ENCODE measurements at regions not wholly inside any gene's neighbourhood (a gene's known extent, or its start where the extent isn't known, plus 50 kb on each side); places are given as distances from the start of the nearest gene placed in this dataset.

DNA sequence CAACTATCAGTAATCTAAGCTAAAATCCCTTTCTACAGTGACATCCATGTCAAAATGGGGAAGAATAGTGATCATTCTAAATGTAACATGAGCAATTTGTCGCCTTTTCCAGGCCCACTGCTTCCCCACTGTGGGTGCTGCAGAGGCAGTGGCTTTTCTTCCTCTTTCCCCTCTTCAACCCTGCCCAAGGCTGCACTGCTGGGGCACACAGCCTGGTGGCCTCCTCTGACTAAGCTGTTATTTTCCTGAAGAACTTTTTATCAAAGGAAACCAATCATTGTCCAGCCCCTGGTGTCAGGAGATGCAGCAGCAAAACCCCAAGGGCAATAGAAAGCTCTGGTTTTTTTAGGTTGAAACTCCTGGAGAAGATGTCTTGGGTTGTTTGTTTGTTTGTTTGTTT is 117.6 kb upstream of the KLF7 start:
- ATAC-seq (replicated peaks): peak; percentile 15
- Mint-ChIP-seq H3K9me3 (no peaks in the 10 kb centered on the region), H3K27me3 (no peaks in the 10 kb centered on the region), H3K27ac (peak overlapping the region; percentile 42), H3K4me1 (peaks cover 24% of the 10 kb centered on the region), H3K36me3 (ENCODE audit: low read depth) (peaks cover 5% of the 10 kb centered on the region), H3K4me3 (peak overlapping the region; percentile 52)

DNA sequence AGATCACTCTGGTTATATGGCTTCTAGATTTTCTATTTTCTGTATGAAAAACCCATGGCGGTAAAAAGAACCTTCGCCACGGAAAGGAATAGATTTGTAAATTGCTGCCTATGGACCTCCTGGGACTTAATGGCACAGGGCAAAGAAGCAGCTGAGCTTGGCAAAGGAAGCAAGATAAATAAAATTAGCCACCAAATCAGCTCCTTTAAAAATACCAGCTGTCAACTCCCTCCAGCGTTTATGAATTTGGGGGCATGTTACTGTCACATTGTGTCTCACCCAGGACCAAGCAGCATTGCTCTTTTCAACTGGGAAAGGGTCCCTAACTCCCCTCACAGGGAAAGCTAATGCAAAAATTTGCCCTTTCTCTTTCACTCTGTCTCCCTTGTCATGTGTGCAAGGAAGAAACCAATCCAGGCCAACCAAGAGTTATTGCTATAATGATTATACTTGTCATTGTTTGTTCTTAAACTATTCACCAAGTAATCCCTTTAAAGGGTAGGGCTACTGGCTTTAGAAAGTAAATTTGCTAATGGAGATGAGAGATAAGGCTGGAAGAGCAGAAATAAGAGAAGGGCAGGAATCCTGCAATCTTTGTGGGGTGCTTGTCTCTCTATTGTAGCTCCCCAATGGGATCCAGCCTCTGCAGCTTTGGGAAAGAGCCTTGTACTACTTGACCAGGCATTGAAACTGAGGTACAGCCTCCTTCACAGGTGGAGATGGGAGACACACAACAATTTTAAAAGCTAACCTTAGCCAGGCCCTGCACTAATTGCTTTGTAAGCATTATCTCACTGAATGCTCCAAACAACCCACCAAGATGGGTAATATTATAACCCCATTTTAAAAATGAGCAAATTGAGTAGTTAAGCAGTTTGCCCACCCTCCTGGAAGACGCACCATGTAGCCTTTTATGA is 119.1 kb upstream of the KLF7 start:
- no peaks in the 10 kb centered on the region for H3K9me3 Mint-ChIP-seq
- H3K36me3 Mint-ChIP-seq (ENCODE audit: low read depth): peaks cover under 1% of the 10 kb centered on the region
- peak overlapping the region; percentile 75 for H3K27ac Mint-ChIP-seq
- H3K4me1 Mint-ChIP-seq: peaks cover 18% of the 10 kb centered on the region
- ATAC-seq (replicated peaks): no peak
- peak overlapping the region; percentile 27 for H3K4me3 Mint-ChIP-seq
- H3K27me3 Mint-ChIP-seq: no peaks in the 10 kb centered on the region

DNA sequence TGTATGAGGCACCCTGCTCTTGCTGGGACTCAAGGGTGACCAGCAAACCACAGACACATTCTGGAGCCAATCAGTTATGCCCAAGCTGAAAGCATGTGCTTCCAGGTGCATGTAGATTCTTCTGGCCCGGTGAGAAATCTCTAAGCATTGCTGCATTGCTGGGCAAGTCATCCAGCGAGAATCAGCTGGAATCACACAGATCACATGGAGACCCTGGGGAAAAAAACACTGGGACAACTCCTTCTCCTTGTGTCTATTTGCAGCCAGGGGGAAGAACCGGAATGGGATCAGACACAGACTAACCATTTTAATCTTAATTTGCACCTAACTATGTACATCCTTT is 119.7 kb upstream of the KLF7 start:
- Mint-ChIP-seq H3K9me3 (no peaks in the 10 kb centered on the region), H3K4me3 (peak overlapping the region; percentile 27), H3K27me3 (no peaks in the 10 kb centered on the region), H3K36me3 (ENCODE audit: low read depth) (no peaks in the 10 kb centered on the region), H3K27ac (peak overlapping the region; percentile 75), H3K4me1 (peaks cover 16% of the 10 kb centered on the region)
- ATAC-seq (replicated peaks): no peak

DNA sequence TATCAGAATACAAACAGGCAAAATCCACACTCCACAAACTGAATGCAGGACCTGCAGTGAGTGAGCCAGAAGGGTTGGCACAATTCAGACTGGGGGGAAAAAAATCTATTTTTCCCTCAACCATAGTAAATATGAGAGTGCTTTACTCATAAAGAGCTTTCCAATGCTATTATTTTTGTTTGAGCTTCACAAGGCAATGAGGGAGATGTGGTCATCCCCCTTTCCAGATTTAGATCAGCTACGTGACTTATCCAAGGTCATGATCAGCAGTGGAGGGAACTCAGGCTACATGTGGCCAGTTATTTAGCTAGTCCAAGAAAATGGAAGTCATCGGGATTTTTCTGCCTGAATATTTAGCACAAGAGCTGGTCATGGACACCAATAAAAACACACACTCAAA is 120.4 kb upstream of the KLF7 start:
- Mint-ChIP-seq H3K27me3 (no peaks in the 10 kb centered on the region), H3K27ac (peak overlapping the region; percentile 75), H3K4me3 (peak overlapping the region; percentile 27)

DNA sequence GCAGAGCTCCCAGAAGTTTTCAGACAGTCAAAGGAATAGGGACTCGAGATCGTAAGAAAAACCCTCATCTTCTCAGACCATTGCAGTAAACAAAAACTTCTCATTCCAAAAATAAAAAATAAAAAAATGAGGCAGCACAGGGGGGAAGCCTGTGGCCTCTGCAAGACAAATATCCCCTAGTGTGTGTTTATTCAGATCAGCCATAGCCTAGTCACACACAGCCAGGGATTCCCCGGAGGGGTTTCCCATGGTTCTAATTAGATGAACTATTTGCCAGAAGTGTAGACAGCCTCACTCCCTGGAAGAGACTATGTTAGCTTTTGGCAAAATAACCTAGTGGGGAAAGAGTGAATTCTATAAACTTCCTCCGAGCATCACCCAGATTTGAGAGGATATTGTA is 122.9 kb upstream of the KLF7 start:
- peaks cover 5% of the 10 kb centered on the region for H3K9me3 Mint-ChIP-seq
- H3K4me3 Mint-ChIP-seq: peak overlapping the region; percentile 4
- no peaks in the 10 kb centered on the region for H3K36me3 Mint-ChIP-seq (ENCODE audit: low read depth)
- H3K4me1 Mint-ChIP-seq: peaks cover 39% of the 10 kb centered on the region
- H3K27ac Mint-ChIP-seq: peak overlapping the region; percentile 74
- ATAC-seq (replicated peaks): peak; percentile 67
- H3K27me3 Mint-ChIP-seq: no peaks in the 10 kb centered on the region

More for the DNA sequence above, 120.4 kb upstream of the KLF7 start:
- H3K4me1 Mint-ChIP-seq: peaks cover 21% of the 10 kb centered on the region
- ATAC-seq (replicated peaks): peak; percentile 75
- no peaks in the 10 kb centered on the region for H3K9me3 Mint-ChIP-seq
- no peaks in the 10 kb centered on the region for H3K36me3 Mint-ChIP-seq (ENCODE audit: low read depth)

DNA sequence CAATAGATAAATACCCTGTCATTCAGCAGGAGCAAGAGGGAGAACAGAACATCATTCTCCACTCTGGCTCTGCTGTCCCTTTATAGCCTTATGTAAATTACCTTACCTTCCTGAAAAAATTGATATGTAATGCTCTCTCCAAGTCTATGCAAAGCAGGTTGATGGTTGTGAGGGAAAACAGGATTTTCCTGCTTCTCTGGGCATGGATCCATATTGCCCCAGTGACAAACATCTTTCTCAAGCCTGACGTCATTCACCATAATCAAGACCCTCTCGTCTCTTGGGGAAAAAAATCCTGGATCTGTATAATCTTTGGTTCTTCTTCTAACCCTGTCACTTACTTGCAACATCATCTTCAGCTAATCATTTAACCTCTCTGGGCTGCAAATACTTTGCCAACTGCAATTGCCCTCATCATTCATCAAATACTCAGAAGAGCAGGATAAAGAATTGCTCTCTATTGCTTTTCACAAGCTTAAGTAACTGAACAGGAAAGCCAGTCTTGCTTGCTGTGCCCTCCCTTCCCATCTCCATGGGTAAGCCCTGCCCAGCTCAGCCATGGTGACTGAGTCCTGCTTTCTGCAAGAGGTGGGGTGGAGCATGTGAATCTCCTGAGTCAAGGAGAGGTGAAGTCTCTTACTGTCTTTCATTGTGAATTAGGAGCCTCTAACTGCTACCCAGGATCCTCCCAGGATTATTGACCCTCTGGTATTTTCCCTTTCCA is 123.7 kb upstream of the KLF7 start:
- Mint-ChIP-seq H3K27me3 (no peaks in the 10 kb centered on the region), H3K9me3 (peaks cover 5% of the 10 kb centered on the region), H3K4me1 (peaks cover 39% of the 10 kb centered on the region), H3K36me3 (ENCODE audit: low read depth) (no peaks in the 10 kb centered on the region), H3K27ac (peak overlapping the region; percentile 74), H3K4me3 (peak overlapping the region; percentile 4)
- ATAC-seq (replicated peaks): no peak

DNA sequence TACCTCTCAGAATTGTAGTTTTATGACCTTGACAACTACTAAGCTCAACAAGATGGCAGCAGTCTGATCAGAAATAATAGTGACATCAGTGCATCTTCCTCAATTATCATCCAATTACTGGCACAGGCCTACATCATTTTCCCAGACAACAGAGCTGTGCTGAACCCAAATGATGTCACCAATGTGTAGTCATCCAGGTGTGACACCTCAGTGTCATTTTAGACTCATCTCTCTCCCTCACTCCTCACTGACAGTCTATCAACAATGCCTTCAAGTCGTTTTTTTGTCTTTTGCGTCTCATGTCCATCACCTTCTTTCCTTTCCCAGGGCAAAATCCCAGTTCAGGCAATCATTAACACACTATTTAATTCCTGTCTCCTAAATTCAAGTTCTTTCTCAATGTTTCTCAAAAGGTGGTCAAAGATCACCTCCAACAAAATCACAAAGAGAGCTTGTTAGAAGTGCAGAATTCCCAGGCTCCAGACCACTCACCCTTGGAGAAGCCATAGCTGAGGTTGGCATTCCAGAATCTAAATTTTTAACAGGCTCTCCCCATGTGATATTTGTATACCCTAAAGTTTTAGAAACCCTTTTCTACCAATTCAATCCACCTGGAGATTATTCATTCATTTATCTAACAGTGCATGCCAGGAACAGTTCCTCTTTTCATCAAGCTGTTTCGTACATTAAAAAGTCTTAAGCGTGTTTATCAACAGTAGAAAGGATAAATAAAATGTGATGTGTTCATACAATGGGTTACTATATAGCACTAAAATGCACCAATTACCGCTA is 125.3 kb upstream of the KLF7 start:
- Mint-ChIP-seq H3K36me3 (ENCODE audit: low read depth) (no peaks in the 10 kb centered on the region), H3K4me1 (peaks cover 26% of the 10 kb centered on the region), H3K27ac (peak overlapping the region; percentile 74), H3K4me3 (no peak overlapping the region), H3K9me3 (peaks cover 5% of the 10 kb centered on the region), H3K27me3 (no peaks in the 10 kb centered on the region)
- ATAC-seq (replicated peaks): peak; percentile 59

DNA sequence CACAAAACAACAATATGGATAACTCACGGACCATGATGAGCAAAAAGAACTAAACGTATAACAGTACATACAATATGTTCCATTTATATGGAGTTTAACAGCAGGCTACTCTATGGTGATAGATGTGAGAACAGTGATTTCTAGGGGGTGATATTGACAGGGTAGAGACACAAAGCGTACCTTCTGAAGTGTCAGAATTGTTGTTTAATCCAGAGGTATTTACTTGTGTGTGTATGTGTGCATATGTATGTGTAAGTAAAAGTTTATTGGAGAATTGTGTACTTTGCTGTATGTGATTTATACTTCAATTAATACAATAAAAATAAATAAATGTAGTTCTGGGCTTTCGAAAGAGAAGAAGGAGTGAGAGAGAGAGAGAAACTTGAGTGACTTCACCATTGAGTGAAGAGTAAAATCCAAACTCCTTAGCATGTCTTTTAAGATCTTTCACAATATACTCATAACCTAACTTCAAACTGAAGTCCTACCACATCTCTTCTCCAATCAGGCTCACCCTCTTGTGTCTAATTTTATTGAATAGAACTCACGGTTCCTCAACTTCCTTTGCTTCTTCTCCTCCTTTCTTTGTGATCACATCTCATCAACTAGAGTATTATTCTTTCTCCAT is 126.0 kb upstream of the KLF7 start:
- H3K9me3 Mint-ChIP-seq: peaks cover 5% of the 10 kb centered on the region
- no peaks in the 10 kb centered on the region for H3K27me3 Mint-ChIP-seq
- H3K4me1 Mint-ChIP-seq: peaks cover 23% of the 10 kb centered on the region
- peak; percentile 69 for ATAC-seq (replicated peaks)
- H3K27ac Mint-ChIP-seq: peak overlapping the region; percentile 74
- peak overlapping the region; percentile 33 for H3K4me3 Mint-ChIP-seq
- H3K36me3 Mint-ChIP-seq (ENCODE audit: low read depth): no peaks in the 10 kb centered on the region

DNA sequence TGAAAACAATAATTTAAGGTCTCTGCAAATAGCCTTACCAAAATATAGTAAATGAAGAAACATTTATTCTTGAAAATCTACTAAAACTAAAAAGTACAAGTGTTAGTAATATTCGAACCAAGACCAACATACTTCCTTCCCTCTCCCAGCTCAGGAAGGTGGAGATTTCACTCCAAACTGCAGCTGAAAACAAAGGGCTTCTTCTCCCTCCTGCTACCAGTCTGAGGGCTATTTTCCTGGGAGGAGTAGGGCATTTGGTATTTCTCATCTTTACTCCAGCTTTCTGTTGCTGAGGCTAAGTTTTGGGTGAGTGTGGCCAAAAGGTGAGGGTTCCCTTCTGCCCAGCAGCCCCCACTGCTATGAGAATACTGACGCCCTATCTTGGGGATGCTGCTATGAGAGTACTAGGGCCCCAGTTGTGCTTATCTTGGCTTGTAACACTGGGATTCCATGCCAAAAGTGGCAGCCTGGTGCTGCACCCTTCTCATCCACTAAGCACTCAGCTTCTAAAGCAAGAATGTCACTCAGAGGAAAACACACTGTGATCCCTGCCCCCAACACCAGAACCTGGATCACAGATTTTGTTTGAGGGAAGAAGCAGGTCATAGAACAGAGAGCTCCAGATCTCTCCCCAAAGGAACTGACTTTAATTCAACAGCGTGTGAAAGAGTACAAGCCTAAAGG is 130.7 kb upstream of the KLF7 start:
- H3K9me3 Mint-ChIP-seq: peaks cover 18% of the 10 kb centered on the region
- H3K4me3 Mint-ChIP-seq: no peak overlapping the region
- peaks cover 4% of the 10 kb centered on the region for H3K27me3 Mint-ChIP-seq
- no peak for ATAC-seq (replicated peaks)
- H3K36me3 Mint-ChIP-seq (ENCODE audit: low read depth): no peaks in the 10 kb centered on the region
- no peak overlapping the region for H3K27ac Mint-ChIP-seq
- peaks cover 16% of the 10 kb centered on the region for H3K4me1 Mint-ChIP-seq

DNA sequence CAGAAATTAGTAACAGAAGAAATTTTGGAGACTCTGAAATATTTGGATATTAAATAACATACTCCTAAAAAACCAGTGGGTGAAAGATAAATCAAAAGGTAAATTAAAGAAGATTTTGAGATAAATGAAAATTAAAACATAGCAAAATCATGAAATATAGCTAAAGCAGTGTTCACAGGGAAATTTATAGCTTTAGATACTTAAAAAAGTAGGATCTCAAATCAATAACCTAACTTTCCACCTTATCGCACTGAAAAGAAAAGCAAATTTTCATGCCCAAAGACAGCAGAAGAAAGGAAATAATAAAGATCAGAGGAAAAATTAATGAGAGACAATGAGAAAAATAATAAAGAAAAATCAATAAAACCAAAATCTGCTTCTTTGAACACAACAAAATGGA is 135.1 kb upstream of the KLF7 start:
- Mint-ChIP-seq H3K27ac (no peak overlapping the region), H3K4me1 (no peaks in the 10 kb centered on the region)

DNA sequence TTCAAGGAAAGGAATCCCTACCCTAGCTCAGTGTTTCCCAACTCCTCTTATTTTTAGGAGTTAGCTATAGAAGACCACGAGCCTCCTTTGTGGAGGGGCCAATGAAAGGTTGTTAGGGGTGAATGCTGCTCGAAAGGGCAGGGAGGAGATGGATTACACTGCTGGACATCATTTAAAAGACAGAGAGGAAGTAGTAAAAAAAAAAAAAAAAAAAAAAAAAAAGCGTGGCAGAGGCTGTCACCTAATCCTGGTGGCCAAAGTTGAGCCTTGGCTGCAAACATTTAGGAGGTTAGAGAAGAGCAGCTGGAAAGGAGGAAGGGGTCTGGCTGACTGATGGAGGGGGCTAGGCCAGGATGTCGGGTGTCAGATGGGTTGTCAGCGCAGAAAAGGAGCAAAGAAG is 139.0 kb upstream of the KLF7 start:
- H3K4me1 Mint-ChIP-seq: peaks cover 7% of the 10 kb centered on the region
- no peak for ATAC-seq (replicated peaks)
- H3K27me3 Mint-ChIP-seq: no peaks in the 10 kb centered on the region
- peaks cover 9% of the 10 kb centered on the region for H3K9me3 Mint-ChIP-seq
- H3K27ac Mint-ChIP-seq: no peak overlapping the region
- H3K36me3 Mint-ChIP-seq (ENCODE audit: low read depth): no peaks in the 10 kb centered on the region
- H3K4me3 Mint-ChIP-seq: no peak overlapping the region

More for the DNA sequence above, 135.1 kb upstream of the KLF7 start:
- H3K36me3 Mint-ChIP-seq (ENCODE audit: low read depth): no peaks in the 10 kb centered on the region
- H3K9me3 Mint-ChIP-seq: peaks cover 12% of the 10 kb centered on the region
- no peak overlapping the region for H3K4me3 Mint-ChIP-seq
- ATAC-seq (replicated peaks): no peak
- peaks cover 4% of the 10 kb centered on the region for H3K27me3 Mint-ChIP-seq

DNA sequence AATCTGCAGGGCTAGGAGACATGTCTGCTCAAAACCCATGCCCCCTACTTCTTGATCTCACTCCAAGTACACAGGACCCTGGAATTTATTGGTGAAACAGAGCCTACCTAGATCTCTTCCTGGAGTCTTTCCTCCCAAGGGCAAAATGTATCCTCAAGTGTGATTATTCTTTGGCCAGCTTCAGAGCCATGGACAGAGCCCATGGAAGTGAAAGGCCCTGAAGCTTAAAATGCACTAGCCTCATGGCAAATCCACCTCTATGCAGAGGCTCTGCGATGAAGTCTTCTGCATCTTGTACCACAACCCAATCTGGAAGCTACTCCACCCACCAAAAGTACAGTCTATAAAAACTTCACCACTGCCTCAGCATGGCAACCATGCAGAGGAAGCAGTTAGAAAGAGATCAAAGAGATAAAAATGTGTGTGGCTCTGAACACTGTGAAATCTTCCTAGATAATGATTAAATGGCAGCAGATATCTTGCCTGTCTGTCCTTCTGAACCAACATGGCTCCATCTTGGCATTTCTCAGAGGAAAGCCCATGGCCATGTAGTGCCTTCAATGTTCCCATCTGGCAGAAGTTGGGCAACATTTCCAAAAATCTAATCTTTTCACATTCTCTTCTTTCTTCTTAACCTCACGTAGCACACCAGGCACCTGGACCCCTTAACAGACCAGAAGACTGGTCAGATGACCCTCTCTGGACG is 142.9 kb upstream of the KLF7 start:
- ATAC-seq (replicated peaks): no peak
- Mint-ChIP-seq H3K9me3 (no peaks in the 10 kb centered on the region), H3K27ac (peak overlapping the region; percentile 7), H3K36me3 (ENCODE audit: low read depth) (no peaks in the 10 kb centered on the region), H3K4me1 (peaks cover 17% of the 10 kb centered on the region), H3K27me3 (no peaks in the 10 kb centered on the region), H3K4me3 (no peak overlapping the region)

DNA sequence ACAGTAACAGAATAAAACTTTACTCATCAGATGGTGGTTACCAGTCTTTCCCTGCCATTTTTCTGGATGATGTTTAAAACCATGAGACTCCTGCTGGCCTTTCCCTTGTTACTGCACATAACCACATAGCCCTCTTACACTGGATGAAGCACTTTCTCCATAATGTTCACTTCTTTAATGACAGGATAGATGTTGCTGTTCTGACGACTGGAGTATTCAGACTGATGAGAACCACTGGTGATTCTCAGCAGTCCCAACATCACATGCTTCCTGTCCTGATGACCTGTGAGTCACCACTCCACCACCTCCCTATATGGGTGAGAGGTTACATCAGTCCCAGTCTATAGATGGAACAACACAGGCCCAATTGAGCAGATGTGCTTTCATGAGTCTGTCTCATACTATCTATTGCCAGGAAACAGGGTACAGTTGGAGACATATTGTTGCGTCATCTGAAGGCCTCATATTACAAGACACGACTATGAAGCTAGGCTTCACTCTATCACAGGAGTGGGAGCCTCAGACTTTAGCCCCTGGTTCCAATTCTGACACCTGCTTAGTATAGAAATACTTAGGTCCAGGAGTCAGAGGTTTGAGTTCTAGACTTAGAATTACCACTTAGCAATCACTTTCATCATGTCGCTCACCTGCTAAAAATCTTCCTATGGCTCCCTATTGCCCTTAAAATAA is 145.7 kb upstream of the KLF7 start:
- no peaks in the 10 kb centered on the region for H3K9me3 Mint-ChIP-seq
- H3K4me3 Mint-ChIP-seq: peak overlapping the region; percentile 57
- peak overlapping the region; percentile 68 for H3K27ac Mint-ChIP-seq
- H3K36me3 Mint-ChIP-seq (ENCODE audit: low read depth): no peaks in the 10 kb centered on the region
- peak; percentile 99 for ATAC-seq (replicated peaks)
- H3K27me3 Mint-ChIP-seq: no peaks in the 10 kb centered on the region
- peaks cover 18% of the 10 kb centered on the region for H3K4me1 Mint-ChIP-seq

All from activated T-helper 17 cell treated with anti-CD3 and anti-CD28 coated beads, Interleukin-2, amount 50 U/mL, for 72 hours (primary cell).